GM21515 (cell line): ENCODE measurements at regions not wholly inside any gene's neighbourhood (a gene's known extent, or its start where the extent isn't known, plus 50 kb on each side); places are given as distances from the start of the nearest gene placed in this dataset.

ENCODE experiments used
- ATAC-seq: cut with Tn5 transposase; IDR thresholded peaks from one replicate; pipeline ENCODE4 v1.9.1; 2021; ENCODE audit not compliant: unreplicated experiment

DNA sequence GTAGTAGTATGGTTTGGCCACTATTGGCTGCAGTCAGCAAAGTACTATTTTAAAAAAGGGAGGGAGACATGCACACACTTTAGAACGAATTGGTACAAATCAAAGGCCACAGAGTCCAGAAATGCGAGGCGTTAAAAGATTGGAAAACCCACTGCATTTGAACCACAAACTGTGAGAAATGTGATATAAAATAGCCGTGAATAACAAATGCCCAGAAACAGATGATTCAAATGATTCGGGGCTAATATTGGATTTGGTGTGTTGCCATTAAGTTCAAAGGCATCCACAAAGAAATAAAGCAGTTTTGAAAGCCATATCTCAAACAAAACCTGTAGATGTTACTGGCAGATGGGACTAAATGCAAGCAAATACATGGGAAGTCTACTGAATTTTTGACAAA lies 140.9 kb upstream of the HMHB1 start:
- ATAC-seq = no peak

DNA sequence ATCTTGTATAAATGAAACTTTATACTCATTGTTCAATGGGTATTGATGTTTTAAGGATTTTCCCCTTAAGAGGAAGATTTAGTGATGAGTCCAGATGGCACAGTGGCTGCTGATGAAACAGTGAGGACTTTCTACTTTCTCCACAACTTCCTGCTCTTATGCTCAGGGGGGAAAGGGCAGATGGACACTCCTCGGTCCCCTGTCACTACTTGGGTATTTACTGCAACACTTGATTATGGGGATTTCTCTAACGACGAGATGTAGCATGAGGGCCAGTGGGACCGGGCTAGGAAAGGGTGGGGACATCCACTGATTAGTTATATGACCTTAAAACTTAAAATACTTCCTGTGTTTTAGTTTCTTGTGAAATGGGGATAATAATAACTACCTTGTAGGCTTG lies 146.1 kb upstream of the HMHB1 start:
- ATAC-seq = no peak

DNA sequence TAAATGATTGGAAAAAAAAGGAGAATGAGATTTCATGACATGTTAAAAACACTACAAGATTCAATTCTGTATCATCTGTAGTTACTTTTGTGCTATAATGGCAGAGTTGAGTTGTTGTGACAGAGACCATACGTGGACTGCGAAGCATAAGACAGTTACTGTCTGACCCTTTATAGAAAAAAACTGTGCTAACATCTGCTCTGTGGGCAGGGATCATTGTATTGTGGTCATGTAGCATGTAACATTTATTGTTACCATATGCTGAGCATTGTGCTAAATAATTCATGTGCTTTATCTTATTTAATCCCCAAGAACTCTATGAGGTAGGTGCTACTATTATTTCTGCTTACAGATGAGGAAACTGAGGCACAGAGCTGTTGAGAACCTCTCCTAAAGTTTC lies 147.3 kb upstream of the HMHB1 start:
- ATAC-seq = no peak

DNA sequence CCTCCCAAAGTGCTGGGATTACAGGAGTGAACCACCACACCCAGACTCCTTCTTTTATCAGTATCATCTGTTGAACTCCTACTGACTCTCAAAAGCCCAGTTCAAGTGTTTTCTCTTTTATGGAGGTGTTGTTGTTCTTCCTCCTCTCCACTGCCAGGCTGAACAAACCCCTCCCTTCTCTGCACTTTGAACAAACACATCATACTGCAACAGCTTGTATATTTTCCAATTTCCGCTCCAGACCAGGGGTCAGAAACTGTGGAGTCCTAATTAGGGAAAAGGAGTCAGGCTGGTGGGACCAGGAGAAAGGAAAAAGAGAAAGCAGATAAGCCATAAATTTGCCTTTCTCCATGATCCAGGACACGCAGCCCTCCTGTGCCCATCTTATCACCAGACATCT lies 148.1 kb upstream of the HMHB1 start:
- no peak for ATAC-seq

DNA sequence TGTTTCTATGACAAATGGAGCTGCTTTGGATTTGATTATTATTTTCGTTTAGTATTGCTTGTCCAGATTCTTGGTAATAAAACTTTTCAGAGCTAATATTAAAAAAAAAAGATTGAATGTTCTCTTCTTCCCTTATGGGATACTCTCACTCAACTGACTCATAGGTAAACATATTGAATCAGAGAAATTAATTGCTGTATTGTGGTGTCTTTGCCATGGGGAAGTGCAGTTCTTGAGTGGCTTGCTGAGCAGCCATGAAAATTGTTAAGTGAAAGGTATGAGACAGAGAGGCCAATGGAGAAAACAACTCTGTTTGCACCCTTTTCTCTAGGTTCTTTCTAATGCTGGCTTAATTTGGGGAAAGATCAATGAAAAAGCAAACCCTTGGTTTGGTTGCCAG lies 149.9 kb upstream of the HMHB1 start:
- ATAC-seq = no peak

DNA sequence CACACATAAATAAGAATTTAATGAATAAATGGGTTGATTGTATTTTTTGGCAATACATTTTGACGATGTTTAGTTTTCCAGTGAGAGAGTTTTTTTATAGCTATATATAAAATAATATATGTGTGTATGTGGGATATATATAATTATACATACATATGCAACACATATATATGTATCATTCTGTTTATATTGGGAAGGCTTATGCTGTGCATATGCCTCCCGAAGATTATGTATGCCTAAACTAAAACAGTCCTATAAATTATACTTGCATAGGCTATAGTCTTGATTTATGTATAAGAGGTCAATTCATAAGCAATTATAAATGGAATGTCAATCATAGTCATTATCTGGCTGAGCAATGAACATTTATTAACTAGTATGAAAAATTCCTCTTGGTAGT lies 151.3 kb upstream of the HMHB1 start:
- no peak for ATAC-seq

DNA sequence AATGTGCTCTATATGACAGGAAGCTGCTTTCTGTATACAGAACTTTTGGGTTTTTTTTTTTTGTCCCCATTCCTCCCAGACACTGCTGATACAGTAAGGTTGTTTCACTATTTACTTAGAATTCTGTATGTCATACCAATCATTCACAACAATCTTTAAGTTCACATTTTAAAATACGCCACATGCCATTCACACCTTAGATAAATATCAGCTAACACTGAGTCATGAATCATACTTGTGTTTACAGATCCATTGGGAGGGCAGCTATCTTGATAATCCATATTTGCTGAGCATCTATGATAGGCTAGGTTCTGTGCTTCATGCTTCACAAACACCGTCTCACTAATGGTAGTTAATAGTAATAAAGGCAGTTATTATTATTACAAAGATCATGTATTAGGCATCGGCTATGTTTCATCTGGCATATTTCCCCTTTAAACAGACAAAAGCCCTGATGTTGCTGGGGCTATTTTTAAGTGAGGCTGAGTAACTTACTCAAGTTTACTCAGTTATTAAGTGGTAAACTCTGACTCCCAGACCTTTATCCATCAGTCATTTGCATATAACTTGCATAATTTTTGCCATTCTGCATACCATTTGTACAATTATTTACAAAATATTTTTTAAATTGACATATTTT lies 152.2 kb upstream of the HMHB1 start:
- no peak for ATAC-seq

DNA sequence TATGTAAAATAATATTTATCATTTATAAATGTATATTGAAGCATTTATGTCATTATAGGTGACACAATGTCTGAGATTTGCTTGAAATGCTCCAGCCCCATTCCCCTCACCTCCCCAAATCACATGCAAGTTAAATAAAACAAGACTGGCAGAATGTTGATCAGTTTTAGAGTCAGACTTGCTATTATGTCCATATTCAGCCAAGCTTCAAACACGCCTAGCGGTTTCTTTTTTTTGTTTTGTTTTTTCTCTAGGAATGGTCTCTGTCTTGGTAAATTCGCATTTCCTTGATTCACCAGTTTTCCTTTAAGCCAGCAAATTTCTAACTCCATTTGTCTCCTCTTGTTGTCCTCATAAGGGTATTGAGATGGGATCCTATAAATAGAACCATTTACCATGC lies 153.0 kb upstream of the HMHB1 start:
- no peak for ATAC-seq

DNA sequence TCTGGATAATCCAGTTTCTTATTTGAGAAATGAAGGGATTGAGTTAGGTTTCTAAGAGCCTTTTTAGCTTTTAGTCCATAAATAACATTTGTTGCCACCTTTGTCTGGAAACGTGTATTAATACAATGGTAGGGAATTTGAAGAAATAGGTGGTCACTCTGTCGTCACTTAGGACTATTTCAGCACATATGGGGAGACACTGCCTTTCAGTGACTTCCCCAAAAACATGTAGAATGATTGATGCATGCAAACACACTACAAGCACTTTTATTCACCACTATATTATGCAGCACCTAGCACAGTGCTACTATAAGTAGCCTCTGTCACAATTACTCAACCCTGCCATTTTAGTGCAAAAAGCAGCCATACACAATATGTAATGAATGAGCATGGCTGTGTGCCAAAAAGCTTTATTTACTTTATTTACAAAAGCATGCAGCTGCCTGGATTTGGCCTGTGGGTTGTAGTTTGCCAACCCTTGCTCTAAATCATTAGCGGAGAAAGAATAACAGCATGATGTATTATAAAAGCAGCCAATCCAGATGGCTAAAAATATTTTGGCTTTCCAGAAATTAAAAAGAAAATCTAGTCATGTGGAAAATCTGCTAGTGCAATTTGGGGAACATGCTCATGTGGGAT lies 154.2 kb upstream of the HMHB1 start:
- no peak for ATAC-seq

DNA sequence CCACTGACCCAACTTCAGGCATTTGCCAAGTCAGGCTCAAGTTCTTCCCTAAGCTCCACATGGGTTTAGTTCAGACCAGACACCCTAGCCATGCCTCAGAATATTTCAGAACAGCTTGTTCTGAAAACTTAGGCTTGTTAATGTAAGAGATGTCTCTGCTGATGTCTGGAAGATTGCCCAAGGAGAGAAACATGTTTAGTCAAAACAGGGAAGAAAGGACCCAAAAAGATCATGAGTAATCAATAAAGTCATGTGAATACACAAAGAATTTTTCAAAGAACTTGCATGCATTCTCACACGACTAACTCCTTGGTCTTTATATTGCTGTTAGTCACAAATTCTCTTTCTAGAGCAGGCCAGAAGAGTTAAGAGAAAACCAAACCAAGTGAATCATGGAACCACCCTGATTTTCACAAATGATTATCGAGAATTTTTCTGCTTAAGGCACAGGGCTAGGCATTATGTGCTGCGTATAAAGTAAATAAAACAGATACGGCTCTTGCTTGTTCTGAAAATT lies 158.1 kb upstream of the HMHB1 start:
- ATAC-seq = no peak

DNA sequence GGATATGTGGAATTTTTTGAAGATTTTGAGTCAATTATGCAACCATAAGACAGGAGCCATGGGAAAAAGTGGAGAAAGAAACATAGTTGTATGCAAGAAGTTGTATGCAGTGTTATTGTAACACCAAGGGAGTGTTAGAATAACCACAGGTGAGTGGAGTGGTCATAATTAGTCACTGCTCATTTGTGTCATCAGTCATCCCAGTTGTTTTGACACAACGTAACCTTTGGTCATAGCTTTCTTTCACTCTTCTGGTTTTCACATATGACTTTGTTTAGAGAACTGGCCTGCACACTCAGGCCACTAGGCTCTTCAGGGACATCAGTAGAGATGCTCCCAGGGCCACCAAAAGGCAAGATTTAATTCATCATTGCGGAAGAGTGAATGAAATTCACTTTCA lies 158.7 kb upstream of the HMHB1 start:
- no peak for ATAC-seq

DNA sequence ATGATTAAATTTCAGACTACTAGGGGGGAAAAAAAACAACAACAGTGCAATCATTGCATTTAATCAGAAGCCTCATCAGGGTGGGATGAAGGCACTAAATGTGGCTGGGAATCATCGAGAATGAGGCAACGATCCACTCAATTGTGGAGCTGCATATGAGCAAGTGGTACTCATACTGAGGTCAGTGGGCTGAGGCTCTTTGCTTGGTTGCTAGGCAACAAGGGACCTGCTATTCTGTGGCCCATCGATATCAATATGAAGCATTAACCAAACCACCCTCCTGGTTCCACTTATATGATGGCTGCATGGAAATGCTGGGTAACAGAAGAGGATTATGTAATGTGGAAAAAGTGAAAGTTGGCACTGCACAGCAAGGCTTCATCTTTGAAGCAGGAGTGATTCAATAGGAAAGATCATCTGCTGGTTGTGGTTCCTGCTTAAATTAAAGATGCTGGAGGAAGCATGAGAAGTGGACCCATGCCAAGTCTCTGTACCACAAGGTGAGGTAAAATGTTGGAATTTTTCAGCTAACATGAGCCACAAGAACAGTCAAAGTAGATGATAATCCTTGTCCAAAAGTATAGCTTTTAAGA lies 159.8 kb upstream of the HMHB1 start:
- ATAC-seq = no peak

DNA sequence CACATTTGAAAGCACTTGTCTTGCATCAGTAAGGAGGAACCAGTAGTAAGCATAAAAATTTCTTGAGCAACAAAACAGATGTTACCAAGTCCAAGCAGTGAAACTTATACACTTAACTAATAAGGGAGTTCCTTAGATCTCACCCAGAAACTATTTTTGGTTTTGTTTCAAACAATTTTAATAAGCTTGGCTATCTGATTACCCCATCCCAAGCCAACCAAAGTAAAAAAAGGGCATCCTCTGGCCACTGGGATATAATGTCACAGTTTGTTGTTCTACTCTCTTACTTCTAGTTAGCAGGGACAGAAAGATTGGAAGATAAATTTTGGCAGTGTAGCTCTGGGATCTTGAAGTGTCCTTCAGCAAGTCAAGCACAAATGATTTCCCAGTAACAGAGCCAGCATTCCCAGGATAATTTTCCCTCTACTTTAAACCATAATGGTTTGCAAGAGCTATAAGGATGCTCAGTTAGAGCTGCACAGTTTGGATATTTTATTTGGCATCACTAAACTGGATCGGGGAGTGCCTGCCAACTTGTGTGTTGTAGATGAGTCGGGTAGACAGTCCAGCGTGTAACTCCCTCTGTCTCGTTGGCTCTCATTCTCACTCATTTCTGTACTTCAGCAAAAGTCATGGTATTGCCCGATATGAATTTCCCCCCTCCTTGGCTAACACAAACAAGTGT lies 161.9 kb upstream of the HMHB1 start:
- ATAC-seq = no peak

DNA sequence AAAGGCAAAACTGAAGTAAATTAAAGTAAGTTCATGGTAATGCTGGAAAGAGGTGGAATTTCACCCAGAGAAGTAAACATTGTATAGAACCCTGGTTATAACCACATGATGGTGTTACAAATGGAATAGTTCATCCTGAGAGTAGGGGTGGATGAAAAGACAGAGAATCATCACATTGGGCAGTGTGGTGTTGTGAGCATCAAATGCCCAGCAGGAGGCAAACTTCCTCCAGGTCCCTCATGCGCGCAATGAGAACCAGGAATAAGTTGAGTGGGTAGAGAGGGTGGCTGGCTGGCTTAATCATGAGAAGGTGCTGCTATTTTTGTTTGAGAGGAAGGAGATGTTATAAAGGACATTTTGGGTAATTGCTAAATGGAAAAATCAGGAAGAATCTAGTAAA lies 163.3 kb upstream of the HMHB1 start:
- ATAC-seq = no peak

DNA sequence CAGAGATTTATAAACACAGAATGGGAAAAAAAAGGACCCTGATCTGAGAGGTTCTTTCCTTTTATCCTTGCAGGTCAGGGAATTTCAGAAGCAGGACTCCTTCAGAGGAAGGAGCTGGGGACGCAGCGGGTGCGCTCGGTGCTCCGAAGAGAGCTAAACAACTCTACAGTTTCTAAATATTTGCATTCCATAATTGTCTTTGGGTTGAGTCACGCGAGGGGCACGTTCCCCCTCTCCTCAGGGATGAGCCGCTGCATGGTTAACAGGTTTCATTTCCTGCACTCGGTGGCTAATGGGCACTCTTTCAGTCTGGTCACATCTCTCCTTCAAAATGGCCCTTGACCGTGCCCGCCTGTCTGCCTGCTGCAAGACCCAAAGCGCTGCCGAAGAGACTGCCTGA lies 165.0 kb upstream of the HMHB1 start:
- ATAC-seq = no peak

DNA sequence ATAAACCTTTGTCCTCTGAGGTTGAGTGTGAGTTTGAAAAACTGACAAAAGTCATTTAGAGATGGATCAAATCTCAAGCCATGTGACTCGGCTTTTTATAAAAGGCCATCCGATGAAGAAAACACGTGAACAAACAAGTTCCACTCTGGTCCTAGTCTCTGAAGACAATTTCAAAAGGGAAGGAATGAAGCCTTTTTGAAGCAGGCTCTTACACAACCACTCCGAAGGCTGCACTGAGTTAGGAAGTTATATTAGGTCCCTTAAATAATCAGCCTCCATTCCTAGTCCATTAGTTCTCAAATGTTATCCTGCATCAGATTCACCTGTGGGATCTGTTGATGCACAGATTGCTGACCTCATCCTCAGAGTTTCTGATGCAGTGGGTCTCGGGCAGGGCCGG lies 166.6 kb upstream of the HMHB1 start:
- ATAC-seq = no peak

DNA sequence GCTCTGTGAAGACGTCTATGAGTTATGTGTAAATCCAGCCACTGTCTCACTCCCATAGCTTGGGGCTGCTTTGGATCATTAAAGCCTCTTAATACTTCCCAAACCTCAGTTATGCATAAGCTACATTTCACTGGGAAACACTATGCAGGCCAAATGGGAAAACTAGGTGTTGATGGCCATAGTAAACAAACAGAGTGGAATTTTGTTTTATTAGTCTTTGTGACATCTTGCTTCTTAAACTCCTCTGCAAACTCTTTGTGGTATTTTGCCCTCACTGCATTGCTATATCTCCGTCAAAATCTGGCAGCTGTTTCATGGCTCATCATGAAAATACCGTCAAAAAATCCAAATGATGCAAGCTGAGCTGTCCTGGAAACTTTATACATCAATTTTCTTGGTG lies 167.2 kb upstream of the HMHB1 start:
- no peak for ATAC-seq

DNA sequence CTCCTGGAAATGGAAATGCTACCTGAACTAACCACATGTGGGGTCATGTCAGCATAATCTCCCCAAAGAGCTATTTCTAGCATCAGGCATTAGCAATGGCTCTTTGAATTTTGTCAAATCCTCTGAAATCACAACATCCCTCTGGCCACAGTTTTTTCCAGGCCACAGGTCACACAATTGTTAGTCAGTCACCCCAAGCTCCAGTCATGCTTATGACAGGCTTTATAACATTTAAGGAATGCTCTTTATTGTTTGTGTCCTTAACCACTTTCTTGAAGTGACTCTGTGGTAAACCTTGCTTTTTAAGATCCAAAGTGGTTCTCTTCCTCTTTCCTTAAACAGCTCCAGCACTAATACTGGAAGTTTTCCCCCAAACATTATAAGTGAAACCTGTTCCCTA lies 169.2 kb upstream of the HMHB1 start:
- ATAC-seq = no peak

DNA sequence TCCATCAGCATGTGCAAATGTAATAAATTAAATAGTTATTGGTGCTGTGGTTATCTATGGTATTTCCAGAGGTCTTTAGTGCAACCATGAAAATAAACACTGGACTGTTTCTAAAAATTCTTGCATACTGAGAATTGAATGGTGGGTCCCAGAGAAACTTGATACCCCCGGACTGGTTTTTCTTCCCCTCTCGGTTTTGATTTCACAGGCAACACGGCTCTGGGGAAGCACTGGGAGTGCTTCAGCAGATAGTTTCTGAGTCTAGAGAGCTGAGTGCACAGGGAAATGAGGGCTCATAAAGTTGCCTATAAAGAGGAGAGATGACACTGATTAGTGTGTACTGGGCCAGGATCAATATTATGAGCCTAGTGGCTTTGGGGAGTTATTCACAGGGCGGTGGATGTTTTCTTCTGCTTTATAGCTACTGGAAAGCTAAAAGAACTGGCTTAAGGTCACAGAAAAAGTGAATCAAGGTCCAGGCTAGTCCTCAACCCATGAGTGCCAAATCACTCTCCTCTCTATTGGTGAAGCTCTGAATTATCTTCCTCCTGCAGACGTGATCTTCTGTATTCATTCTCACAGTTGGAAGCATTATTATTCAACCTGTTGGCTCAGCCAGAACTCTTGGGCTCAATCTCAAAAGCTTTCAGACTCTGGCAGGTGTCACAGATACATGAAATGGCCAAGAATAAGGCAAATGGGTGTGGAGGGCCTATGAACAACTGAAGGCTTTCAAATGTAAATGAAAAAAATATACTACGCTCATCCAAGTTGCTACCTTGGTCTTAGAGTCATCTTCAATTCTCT lies 170.2 kb upstream of the HMHB1 start:
- peak; percentile 81 for ATAC-seq

DNA sequence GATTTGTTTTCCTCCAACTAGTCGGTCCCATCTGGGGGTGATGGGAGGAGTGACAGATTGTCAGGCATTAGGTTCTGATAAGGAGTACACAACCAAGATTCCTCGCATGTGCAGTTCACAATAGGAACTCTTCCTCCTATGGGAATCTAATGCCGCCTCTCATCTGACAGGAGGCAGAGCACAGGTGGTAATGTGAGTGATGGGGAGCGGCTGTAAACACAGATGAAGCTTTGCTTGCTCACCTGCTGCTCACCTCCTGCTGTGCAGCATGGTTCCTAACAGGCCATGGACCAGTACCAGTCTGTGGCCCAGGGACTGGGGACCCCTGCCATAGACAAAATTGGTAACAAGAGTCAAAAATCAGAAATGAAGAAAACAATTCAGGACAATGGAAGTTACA lies 173.3 kb upstream of the HMHB1 start:
- ATAC-seq = no peak

DNA sequence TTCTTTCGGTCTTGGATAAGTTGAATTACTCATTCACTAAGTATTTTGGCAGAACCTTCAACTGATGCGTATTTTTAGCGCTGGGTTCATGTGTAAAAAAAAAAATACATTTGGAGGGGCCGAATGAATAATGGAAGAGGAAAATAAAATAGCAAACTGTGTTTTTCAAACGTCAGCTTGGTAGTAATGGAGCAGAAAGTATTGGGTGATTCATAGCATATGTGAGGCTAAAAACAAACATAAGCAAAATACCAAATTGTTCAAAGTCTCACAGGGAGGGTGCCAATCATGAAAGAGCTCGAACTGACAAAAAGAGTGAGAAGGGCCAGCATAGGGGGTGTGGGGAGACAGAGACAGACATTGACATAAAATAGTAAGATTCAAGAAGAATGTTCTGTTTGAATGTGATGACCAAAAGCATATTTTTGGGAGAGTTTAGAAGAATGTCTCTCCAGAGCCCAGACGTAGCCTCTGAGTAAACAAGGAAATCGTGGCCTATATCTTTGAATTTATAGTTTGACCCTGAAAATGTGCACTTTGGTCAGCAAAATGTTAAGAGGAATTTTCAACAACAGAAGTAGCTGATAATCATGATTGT lies 174.9 kb upstream of the HMHB1 start:
- no peak for ATAC-seq
